K562 (cell line): ENCODE measurements at regions not wholly inside any gene's neighbourhood (a gene's known extent, or its start where the extent isn't known, plus 50 kb on each side); places are given as distances from the start of the nearest gene placed in this dataset.

ENCODE experiments used
- LEF1 ChIP-seq: fragments of 450-650 bp; IDR thresholded peaks from 2 replicates; pipeline ENCODE4 v1.6.1; 2016; ENCODE audit warnings: mild to moderate bottlenecking
- NR4A1 ChIP-seq, 2 experiments: fragments of 250-450 bp in 1 of 2; fragments of 450-650 bp in 1 of 2; sonication (Bioruptor Pico) in 1 of 2; IDR thresholded peaks; 2 replicates each; pipeline versions ENCODE4 v1.4.0 to v1.6.1; 2016 to 2020; ENCODE audit warnings: mild to moderate bottlenecking in 2 of 2, missing compliant biosample characterization in 1 of 2, missing genetic modification characterization in 1 of 2, moderate library complexity in 1 of 2
- SIX5 ChIP-seq, 2 experiments: IDR thresholded peaks; 2 replicates each; pipeline ENCODE4 v1.6.1; 2011; ENCODE audit warnings: low read length in 2 of 2, borderline replicate concordance in 1 of 2, low read depth in 1 of 2, mild to moderate bottlenecking in 1 of 2, moderate library complexity in 1 of 2; ENCODE audit not compliant: insufficient read depth in 1 of 2
- TF ChIP-seq, protein P1 (sequence below): fragments of 150-350 bp; IDR thresholded peaks from 2 replicates; pipeline ENCODE4 v1.6.1; 2014; ENCODE audit warnings: low read depth, mild to moderate bottlenecking, low read length, borderline replicate concordance
- TF ChIP-seq, protein P2 (sequence below): fragments of 250-450 bp; sonication (Bioruptor Pico); IDR thresholded peaks from 2 replicates; pipeline ENCODE4 v1.4.0; 2020; ENCODE audit warnings: borderline replicate concordance
- TF ChIP-seq, protein P3 (sequence below): fragments of 250-450 bp; sonication (Bioruptor Pico); IDR thresholded peaks from 2 replicates; pipeline ENCODE4 v1.8.0; 2021; ENCODE audit warnings: borderline replicate concordance, mild to moderate bottlenecking, moderate library complexity; ENCODE audit not compliant: poor library complexity, severe bottlenecking
- TF ChIP-seq, protein P4 (sequence below): fragments of 250-450 bp; sonication (Bioruptor Pico); IDR thresholded peaks from 2 replicates; pipeline ENCODE4 v1.5.0; 2021

DNA sequence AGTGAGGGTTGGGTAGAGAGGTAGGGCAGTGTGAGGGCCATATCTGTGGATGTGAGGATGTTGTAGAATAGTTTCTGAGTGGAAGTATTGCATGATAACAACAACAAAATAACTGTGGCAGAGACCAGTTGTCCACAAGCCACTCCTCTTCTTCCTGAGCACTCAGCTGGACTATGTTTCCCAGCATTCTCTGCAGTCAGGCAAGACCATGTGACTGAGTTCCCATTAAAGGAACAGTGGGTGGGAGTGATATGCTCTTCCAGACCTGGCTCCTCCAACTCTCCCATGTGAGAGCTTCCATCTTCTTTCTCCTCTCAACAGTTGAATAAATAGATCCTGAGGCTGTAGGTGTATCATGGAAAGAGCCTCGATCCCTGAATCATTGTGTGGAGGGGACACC is 272.4 kb downstream of the CBLN1 start (continued):
- TF ChIP-seq, protein P1, sequence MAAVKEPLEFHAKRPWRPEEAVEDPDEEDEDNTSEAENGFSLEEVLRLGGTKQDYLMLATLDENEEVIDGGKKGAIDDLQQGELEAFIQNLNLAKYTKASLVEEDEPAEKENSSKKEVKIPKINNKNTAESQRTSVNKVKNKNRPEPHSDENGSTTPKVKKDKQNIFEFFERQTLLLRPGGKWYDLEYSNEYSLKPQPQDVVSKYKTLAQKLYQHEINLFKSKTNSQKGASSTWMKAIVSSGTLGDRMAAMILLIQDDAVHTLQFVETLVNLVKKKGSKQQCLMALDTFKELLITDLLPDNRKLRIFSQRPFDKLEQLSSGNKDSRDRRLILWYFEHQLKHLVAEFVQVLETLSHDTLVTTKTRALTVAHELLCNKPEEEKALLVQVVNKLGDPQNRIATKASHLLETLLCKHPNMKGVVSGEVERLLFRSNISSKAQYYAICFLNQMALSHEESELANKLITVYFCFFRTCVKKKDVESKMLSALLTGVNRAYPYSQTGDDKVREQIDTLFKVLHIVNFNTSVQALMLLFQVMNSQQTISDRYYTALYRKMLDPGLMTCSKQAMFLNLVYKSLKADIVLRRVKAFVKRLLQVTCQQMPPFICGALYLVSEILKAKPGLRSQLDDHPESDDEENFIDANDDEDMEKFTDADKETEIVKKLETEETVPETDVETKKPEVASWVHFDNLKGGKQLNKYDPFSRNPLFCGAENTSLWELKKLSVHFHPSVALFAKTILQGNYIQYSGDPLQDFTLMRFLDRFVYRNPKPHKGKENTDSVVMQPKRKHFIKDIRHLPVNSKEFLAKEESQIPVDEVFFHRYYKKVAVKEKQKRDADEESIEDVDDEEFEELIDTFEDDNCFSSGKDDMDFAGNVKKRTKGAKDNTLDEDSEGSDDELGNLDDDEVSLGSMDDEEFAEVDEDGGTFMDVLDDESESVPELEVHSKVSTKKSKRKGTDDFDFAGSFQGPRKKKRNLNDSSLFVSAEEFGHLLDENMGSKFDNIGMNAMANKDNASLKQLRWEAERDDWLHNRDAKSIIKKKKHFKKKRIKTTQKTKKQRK, result no peak
- TF ChIP-seq, protein P2, sequence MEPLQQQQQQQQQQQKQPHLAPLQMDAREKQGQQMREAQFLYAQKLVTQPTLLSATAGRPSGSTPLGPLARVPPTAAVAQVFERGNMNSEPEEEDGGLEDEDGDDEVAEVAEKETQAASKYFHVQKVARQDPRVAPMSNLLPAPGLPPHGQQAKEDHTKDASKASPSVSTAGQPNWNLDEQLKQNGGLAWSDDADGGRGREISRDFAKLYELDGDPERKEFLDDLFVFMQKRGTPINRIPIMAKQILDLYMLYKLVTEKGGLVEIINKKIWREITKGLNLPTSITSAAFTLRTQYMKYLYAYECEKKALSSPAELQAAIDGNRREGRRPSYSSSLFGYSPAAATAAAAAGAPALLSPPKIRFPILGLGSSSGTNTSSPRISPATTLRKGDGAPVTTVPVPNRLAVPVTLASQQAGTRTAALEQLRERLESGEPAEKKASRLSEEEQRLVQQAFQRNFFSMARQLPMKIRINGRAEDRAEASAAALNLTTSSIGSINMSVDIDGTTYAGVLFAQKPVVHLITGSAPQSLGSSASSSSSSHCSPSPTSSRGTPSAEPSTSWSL (CRISPR knock-in tag), result no peak
- TF ChIP-seq LEF1 (no peak), SIX5 (IDR thresholded peaks at IDR 0.05; ENCODE audit: borderline replicate concordance in 1 of 2, insufficient read depth in 1 of 2, low read depth in 1 of 2, low read length in 2 of 2) (no peak), NR4A1 (CRISPR knock-in tag; IDR thresholded peaks at IDR 0.05) (no peak), NR4A1 (tag; IDR thresholded peaks at IDR 0.05) (no peak)
- TF ChIP-seq, protein P3, sequence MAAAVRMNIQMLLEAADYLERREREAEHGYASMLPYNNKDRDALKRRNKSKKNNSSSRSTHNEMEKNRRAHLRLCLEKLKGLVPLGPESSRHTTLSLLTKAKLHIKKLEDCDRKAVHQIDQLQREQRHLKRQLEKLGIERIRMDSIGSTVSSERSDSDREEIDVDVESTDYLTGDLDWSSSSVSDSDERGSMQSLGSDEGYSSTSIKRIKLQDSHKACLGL (CRISPR knock-in tag), result no peak
- TF ChIP-seq, protein P4, sequence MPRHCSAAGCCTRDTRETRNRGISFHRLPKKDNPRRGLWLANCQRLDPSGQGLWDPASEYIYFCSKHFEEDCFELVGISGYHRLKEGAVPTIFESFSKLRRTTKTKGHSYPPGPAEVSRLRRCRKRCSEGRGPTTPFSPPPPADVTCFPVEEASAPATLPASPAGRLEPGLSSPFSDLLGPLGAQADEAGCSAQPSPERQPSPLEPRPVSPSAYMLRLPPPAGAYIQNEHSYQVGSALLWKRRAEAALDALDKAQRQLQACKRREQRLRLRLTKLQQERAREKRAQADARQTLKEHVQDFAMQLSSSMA, result no peak
- TF ChIP-seq, all 486 proteins: peak for 0
